ENCODE measurements at regions not wholly inside any gene's neighbourhood (a gene's known extent, or its start where the extent isn't known, plus 50 kb on each side); places are given as distances from the start of the nearest gene placed in this dataset.

DNA sequence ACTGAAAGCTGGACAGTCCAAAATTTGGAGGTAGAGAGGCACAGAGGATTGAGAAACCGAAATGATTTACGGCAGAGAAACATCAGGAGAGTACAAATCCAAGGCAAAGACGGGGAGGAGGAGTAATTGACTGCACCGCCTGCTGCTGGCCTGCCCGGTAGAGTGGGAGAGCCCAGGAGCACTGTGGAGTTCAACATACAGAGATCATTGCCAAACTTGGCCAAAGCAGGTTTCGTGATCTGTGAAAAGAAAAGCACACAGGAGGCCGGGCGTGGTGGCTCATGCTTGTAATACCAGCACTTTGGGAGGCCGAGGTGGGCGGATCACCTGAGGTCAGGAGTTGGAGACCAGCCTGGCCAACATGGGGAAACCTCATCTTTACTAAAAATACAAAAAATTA lies 306.0 kb upstream of the PFKP start:
- POLR2A ChIA-PET (ENCODE audit: unreplicated experiment), result no interaction called here
- TF ChIP-seq RAD21 (IDR thresholded peaks at IDR 0.05; ENCODE audit: low read length) (no peak), RFX5 (IDR thresholded peaks at IDR 0.05; ENCODE audit: low read depth, low read length) (no peak), FOS (IDR thresholded peaks at IDR 0.05; ENCODE audit: low read depth, low read length) (no peak), MXI1 (IDR thresholded peaks at IDR 0.05; ENCODE audit: borderline replicate concordance, low read depth, low read length) (no peak), RCOR1 (IDR thresholded peaks at IDR 0.05; ENCODE audit: insufficient replicate concordance, low read length) (no peak), SMC3 (IDR thresholded peaks at IDR 0.05; ENCODE audit: low read depth, low read length) (no peak), NFE2L2 (IDR thresholded peaks at IDR 0.05; ENCODE audit: low read depth, low read length) (no peak)
- TF ChIP-seq, protein P1, sequence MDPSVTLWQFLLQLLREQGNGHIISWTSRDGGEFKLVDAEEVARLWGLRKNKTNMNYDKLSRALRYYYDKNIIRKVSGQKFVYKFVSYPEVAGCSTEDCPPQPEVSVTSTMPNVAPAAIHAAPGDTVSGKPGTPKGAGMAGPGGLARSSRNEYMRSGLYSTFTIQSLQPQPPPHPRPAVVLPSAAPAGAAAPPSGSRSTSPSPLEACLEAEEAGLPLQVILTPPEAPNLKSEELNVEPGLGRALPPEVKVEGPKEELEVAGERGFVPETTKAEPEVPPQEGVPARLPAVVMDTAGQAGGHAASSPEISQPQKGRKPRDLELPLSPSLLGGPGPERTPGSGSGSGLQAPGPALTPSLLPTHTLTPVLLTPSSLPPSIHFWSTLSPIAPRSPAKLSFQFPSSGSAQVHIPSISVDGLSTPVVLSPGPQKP (IDR thresholded peaks at IDR 0.05; ENCODE audit: borderline replicate concordance, low read depth, low read length), result no peak
- dilution Hi-C loops (cut with HindIII; ENCODE audit: low sequenced_read_pairs, unreplicated experiment), result no loop called here

More for the DNA sequence above, 306.0 kb upstream of the PFKP start:
- no peak overlapping the region for H4K8ac ChIP-seq (ENCODE audit: low read depth in 2 of 2, low read length in 2 of 2)
- intact Hi-C loops (cut with micrococcal nuclease) (no loop called here), in situ Hi-C loops (cut with MboI; ENCODE audit: low sequenced_read_pairs) (no loop called here)
- no peak overlapping the region for H3K23ac ChIP-seq (ENCODE audit: low read depth, low read length)
- H2AFZ ChIP-seq (replicated peaks; ENCODE audit: low read length, poor library complexity), result no peak overlapping the region
- no peaks in the 10 kb centered on the region for H3K36me3 ChIP-seq (ENCODE audit: control insufficient read depth, insufficient read depth, low read length)
- no peaks in the 10 kb centered on the region for H3K79me1 ChIP-seq (ENCODE audit: low read depth in 1 of 2, low read length in 2 of 2)
- no peak overlapping the region for H3K4me2 ChIP-seq (ENCODE audit: low read depth, low read length)
- no peak overlapping the region for H3K9ac ChIP-seq (ENCODE audit: low read depth, low read length)
- H3K27me3 ChIP-seq (ENCODE audit: control insufficient read depth, insufficient read depth, low read length), result no peaks in the 10 kb centered on the region
- no peak overlapping the region for H2AK5ac ChIP-seq (ENCODE audit: low read depth, low read length)
- H2BK15ac ChIP-seq (ENCODE audit: low read depth, low read length), result no peak overlapping the region
- H3K14ac ChIP-seq (replicated peaks; ENCODE audit: low read depth, low read length), result no peak overlapping the region
- no peaks in the 10 kb centered on the region for H3K4me1 ChIP-seq (ENCODE audit: control insufficient read depth, insufficient read depth, low read length)
- H2BK5ac ChIP-seq (ENCODE audit: low read depth, low read length, poor library complexity, severe bottlenecking), result no peak overlapping the region
- no peak overlapping the region for H4K5ac ChIP-seq (ENCODE audit: low read depth, low read length)
- ATAC-seq (ENCODE audit: low read depth) (no peak), DNase-seq (no peak)
- H3K9me1 ChIP-seq (ENCODE audit: insufficient read depth, low read length), result no peaks in the 10 kb centered on the region
- H3K18ac ChIP-seq (ENCODE audit: low read depth, low read length), result no peak overlapping the region
- 64% methylated on average over 5 of the region's 10 CpGs; no CpG with 5 or more reads in 1 of the 2 experiments for WGBS, 2 experiments (ENCODE audit: extremely low coverage in 2 of 2, insufficient read length in 1 of 2)
- no peak overlapping the region for H3K56ac ChIP-seq (ENCODE audit: extremely low read depth, insufficient read depth, low read length)
- no peak overlapping the region for H3K4ac ChIP-seq (ENCODE audit: low read depth, low read length)
- H3K4me3 ChIP-seq (ENCODE audit: insufficient read depth, low read depth, low read length), result no peak overlapping the region
- H3K9me3 ChIP-seq (ENCODE audit: control insufficient read depth, insufficient read depth, low read length), result peaks cover 23% of the 10 kb centered on the region
- H2AK9ac ChIP-seq (replicated peaks; ENCODE audit: low read depth, low read length, poor library complexity), result no peak overlapping the region
- no peak overlapping the region for H3K27ac ChIP-seq (ENCODE audit: insufficient read depth, low read length)
- CTCF ChIA-PET, result no interaction called here
- no TSS peak for BruUV-seq (replicated peaks)
- H4K91ac ChIP-seq (ENCODE audit: insufficient read depth, low read depth, low read length), result no peak overlapping the region
- H2BK20ac ChIP-seq (ENCODE audit: low read depth, low read length), result no peak overlapping the region
- H4K20me1 ChIP-seq (ENCODE audit: insufficient read depth, low read length), result no peaks in the 10 kb centered on the region
- no peak overlapping the region for H2BK120ac ChIP-seq (ENCODE audit: low read depth, low read length)
